ENCODE measurements at regions not wholly inside any gene's neighbourhood (a gene's known extent, or its start where the extent isn't known, plus 50 kb on each side); places are given as distances from the start of the nearest gene placed in this dataset.

DNA sequence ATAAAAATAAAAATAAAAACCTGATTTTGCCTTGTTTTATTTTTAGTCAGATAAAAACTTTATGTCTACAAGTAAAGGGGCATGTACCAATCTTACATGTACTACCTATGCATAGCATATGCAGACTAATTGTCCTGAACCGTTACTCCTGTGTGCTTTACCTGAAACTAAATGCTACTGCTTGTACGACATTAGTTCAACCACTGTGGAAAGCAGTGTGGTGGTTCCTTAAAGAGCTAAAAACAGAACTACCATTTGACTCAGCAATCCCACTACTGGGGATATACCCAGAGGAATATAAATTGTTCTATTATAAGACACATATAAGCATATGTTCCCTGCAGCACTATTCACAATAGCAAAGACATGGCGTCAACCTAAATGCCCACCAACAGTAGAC lies 426.0 kb upstream of the PMFBP1 start:
- no peaks in the 10 kb centered on the region for H3K79me2 ChIP-seq (replicated peaks; ENCODE audit: insufficient read depth, low read length)
- H3K36me3 ChIP-seq (ENCODE audit: insufficient read depth, low read length), result no peaks in the 10 kb centered on the region
- no peak overlapping the region for H3K9ac ChIP-seq (ENCODE audit: low read length)
- no peak overlapping the region for H3K4me2 ChIP-seq (ENCODE audit: low read length)
- H3K4me3 ChIP-seq (ENCODE audit: low read length), result no peak overlapping the region
- TF ChIP-seq TAF1 (IDR thresholded peaks at IDR 0.05; ENCODE audit: low read depth) (no peak), POLR2AphosphoS5 (IDR thresholded peaks at IDR 0.05) (no peak)
- no peaks in the 10 kb centered on the region for H3F3A ChIP-seq (ENCODE audit: insufficient read depth, low read length, poor library complexity, severe bottlenecking)
- no peaks in the 10 kb centered on the region for H4K20me1 ChIP-seq (ENCODE audit: insufficient read depth)
- H3K27me3 ChIP-seq (ENCODE audit: insufficient read depth, low read depth, low read length), result no peaks in the 10 kb centered on the region
- no peak overlapping the region for H3K27ac ChIP-seq (ENCODE audit: low read length)
- no peak overlapping the region for H2AFZ ChIP-seq (ENCODE audit: low read depth, low read length)
- no peaks in the 10 kb centered on the region for H3K9me3 ChIP-seq (ENCODE audit: low read length)
- H3K9me2 ChIP-seq (ENCODE audit: insufficient read depth, low read length), result no peaks in the 10 kb centered on the region

DNA sequence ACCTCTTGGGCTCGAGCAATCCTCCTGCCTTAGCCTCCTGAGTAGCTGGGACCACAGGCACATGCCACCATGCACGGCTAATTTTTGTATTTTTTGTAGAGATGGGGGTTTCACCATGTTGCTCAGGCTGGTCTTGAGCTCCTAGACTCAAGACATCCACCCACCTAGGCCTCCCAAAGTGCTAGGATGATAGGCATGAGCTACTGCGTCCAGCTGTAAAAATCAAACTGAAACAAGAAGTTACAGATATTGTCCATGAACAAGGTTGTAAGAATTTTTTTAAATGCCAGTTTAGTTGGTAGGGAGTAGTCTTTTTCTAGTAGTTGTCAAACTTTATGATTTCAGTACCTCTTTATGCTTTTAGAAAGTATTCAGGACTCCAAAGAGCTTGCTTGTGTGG lies 424.4 kb upstream of the PMFBP1 start:
- Histone ChIP-seq H3K4me2 (ENCODE audit: low read length) (no peak overlapping the region), H3K9ac (ENCODE audit: low read length) (no peak overlapping the region), H3K79me2 (replicated peaks; ENCODE audit: insufficient read depth, low read length) (no peaks in the 10 kb centered on the region), H3K4me3 (ENCODE audit: low read length) (no peak overlapping the region), H3F3A (ENCODE audit: insufficient read depth, low read length, poor library complexity, severe bottlenecking) (no peaks in the 10 kb centered on the region), H3K27me3 (ENCODE audit: insufficient read depth, low read depth, low read length) (no peaks in the 10 kb centered on the region), H4K20me1 (ENCODE audit: insufficient read depth) (no peaks in the 10 kb centered on the region), H3K9me2 (ENCODE audit: insufficient read depth, low read length) (no peaks in the 10 kb centered on the region), H2AFZ (ENCODE audit: low read depth, low read length) (no peak overlapping the region), H3K9me3 (ENCODE audit: low read length) (no peaks in the 10 kb centered on the region), H3K27ac (ENCODE audit: low read length) (no peak overlapping the region), H3K36me3 (ENCODE audit: insufficient read depth, low read length) (no peaks in the 10 kb centered on the region)
- TF ChIP-seq TAF1 (IDR thresholded peaks at IDR 0.05; ENCODE audit: low read depth) (no peak), MXI1 (conservative IDR thresholded peaks at IDR 0.05; ENCODE audit: poor library complexity, severe bottlenecking) (no peak), RAD21 (conservative IDR thresholded peaks at IDR 0.05) (no peak), EP300 (conservative IDR thresholded peaks at IDR 0.05; ENCODE audit: poor library complexity, severe bottlenecking) (no peak), EZH2 (IDR thresholded peaks at IDR 0.05; ENCODE audit: borderline replicate concordance, insufficient read depth, low read length, poor library complexity, severe bottlenecking) (no peak), POLR2AphosphoS5 (IDR thresholded peaks at IDR 0.05) (no peak), SMC3 (conservative IDR thresholded peaks at IDR 0.05; ENCODE audit: poor library complexity) (no peak)
- TF ChIP-seq, protein P1, sequence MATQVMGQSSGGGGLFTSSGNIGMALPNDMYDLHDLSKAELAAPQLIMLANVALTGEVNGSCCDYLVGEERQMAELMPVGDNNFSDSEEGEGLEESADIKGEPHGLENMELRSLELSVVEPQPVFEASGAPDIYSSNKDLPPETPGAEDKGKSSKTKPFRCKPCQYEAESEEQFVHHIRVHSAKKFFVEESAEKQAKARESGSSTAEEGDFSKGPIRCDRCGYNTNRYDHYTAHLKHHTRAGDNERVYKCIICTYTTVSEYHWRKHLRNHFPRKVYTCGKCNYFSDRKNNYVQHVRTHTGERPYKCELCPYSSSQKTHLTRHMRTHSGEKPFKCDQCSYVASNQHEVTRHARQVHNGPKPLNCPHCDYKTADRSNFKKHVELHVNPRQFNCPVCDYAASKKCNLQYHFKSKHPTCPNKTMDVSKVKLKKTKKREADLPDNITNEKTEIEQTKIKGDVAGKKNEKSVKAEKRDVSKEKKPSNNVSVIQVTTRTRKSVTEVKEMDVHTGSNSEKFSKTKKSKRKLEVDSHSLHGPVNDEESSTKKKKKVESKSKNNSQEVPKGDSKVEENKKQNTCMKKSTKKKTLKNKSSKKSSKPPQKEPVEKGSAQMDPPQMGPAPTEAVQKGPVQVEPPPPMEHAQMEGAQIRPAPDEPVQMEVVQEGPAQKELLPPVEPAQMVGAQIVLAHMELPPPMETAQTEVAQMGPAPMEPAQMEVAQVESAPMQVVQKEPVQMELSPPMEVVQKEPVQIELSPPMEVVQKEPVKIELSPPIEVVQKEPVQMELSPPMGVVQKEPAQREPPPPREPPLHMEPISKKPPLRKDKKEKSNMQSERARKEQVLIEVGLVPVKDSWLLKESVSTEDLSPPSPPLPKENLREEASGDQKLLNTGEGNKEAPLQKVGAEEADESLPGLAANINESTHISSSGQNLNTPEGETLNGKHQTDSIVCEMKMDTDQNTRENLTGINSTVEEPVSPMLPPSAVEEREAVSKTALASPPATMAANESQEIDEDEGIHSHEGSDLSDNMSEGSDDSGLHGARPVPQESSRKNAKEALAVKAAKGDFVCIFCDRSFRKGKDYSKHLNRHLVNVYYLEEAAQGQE (IDR thresholded peaks at IDR 0.05; ENCODE audit: borderline replicate concordance), result no peak
- TF ChIP-seq, protein P2, sequence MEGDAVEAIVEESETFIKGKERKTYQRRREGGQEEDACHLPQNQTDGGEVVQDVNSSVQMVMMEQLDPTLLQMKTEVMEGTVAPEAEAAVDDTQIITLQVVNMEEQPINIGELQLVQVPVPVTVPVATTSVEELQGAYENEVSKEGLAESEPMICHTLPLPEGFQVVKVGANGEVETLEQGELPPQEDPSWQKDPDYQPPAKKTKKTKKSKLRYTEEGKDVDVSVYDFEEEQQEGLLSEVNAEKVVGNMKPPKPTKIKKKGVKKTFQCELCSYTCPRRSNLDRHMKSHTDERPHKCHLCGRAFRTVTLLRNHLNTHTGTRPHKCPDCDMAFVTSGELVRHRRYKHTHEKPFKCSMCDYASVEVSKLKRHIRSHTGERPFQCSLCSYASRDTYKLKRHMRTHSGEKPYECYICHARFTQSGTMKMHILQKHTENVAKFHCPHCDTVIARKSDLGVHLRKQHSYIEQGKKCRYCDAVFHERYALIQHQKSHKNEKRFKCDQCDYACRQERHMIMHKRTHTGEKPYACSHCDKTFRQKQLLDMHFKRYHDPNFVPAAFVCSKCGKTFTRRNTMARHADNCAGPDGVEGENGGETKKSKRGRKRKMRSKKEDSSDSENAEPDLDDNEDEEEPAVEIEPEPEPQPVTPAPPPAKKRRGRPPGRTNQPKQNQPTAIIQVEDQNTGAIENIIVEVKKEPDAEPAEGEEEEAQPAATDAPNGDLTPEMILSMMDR (IDR thresholded peaks at IDR 0.05; ENCODE audit: poor library complexity, severe bottlenecking), result no peak
